Hematopoietic multipotent progenitor cell treated with erythropoietin and hydrocortisone succinate and interleukin-3 and kit ligand, for 17 days (in vitro differentiated cells): ENCODE measurements at regions not wholly inside any gene's neighbourhood (a gene's known extent, or its start where the extent isn't known, plus 50 kb on each side); places are given as distances from the start of the nearest gene placed in this dataset.
"Not testable (repeated sequence)": the region's sequence is repeated elsewhere in the genome, so short reads cannot be mapped to it uniquely, and the experiment has no call there.

Experiments used
- DNase-seq: peaks from one replicate; pipeline ENCODE4 v3.0.0-alpha.2; 2015; ENCODE audit warnings: low spot score

DNA sequence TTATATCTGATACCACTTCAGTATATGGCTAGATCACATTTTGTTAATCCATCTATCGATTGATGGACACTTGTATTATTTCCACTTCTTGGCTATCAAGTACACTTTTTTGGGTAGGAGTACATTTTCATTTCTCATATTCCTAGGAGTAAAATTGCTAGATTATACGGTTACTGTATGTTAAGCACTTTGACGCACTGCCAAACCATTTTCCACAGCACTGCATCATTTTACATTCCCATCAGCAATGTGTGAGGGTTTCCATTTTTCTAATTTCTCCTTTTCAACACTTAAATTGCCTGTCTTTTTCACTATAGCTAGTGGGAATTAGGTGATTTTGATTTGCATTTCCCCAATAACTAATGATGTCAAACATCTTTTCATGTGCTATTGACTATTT is 179.3 kb upstream of the B3GAT1 start:
- DNase-seq = no peak

DNA sequence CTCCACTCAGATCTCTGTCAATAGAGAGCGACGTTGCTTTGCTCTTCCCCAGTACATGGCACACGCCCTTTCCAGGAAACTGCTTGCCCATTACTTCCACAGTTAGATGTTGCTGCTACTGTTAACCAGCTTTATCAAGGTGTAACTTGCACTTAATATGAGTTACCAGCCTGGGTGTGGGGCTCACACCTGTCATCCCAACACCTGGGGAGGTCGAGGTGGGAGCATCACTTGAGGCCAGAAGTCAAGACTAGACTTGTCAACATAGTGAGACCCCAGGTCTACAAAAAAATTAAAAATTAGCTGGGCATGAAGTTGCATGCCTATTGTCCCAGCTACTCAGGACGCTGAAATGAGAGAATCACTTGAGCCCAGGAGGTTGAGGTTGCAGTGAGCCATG is 177.1 kb upstream of the B3GAT1 start:
- no peak for DNase-seq

DNA sequence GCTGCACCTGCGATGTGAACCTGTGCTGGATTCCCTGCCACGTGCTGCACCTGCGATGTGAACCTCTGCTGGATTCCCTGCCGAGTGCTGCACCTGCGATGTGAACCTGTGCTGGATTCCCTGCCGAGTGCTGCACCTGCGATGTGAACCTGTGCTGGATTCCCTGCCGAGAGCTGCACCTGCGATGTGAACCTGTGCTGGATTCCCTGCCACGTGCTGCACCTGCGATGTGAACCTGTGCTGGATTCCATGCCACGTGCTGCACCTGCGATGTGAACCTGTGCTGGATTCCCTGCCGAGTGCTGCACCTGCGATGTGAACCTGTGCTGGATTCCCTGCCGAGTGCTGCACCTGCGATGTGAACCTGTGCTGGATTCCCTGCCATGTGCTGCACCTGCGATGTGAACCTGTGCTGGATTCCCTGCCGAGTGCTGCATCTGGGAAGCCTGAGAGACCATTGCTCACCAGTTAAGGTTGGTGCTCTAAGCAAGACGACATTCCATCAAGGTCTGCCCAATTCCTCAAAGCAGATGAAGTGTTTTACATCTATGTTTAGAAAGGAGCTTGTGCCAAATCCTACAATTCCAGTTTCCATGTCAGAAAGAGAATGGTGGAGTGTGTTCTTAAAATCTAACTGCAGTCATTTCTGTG is 176.5 kb upstream of the B3GAT1 start:
- DNase-seq = not testable (repeated sequence)

DNA sequence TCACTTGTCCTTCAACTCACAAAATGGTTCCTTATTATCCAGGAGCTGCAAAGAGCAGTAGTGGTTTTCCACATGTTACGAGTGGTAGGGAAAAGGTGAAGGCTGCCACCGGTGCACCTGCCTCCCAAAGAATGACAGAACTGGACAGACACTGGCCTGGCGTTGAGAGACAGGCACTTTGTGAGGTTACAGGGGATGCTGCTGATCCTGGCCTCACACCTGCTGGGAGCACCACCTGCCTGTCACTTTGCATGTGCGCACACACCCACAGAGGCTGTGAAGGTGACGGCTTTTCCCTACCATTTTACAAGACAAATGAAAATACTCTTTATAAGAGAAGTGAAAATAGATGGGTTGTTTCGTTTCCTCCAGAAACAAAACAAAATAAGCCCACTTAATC is 175.3 kb upstream of the B3GAT1 start:
- no peak for DNase-seq

DNA sequence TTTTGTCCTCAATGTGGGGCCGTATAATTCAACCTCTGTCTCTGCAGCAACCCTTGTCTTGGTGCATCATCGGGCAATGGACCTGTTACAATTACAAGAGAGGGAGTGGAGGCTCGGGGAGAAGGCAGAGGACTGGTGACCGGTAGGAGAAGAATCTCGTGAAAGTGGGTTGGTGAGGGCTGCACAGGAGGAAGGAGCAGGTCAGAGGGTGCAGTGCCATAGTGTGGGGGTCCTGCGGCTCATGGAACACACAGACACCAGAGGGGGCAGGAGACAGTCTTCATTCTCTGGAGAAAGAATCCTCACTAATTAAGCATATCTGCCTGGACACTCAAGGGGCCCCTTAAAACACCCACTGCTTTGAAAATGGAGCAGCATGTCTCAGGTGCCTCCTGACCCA is 174.7 kb upstream of the B3GAT1 start:
- DNase-seq = no peak

DNA sequence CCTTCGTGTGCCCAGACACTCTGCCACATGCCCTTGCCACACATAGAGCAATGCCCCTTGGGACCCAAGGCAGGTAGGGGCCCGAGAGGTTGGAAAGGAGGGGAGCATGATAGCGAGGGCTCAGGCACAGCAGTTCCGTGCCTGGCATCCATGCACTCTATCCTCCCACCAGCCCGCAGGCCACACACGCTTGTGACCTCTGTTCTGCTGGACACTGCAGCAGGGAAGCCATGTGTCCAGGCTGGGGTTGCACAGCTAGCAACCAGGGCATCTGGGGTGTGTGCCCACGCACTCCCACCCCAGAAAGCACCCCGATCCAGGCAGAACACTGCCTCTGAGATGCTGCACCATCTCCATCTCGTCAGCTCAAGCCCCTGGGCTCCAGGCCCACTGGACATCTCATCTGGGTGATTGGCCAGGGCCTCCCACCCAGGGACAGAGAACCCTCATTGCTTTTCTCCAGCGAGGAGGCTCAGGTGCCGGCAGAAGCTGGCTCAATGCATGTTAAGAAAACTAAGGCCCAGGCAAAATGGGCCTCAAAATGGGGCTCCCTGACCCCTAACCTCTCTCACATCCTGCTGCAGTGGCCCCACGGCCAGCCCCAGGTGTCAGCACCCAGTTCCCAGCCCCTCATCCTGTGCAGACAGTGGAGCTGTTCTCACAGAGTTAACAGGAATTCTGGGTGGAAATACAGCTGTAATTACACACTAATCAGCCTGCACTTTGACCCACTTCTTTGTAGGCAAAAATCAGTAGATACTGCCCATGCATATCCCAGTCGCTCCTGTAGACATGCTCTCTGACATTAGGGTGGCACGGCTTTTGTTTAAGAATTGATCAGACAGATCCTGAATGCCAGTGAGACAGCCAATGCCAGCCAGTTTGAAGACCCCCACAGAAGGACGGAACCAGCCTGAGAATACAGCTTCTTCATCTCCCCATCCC is 173.9 kb upstream of the B3GAT1 start:
- no peak for DNase-seq

DNA sequence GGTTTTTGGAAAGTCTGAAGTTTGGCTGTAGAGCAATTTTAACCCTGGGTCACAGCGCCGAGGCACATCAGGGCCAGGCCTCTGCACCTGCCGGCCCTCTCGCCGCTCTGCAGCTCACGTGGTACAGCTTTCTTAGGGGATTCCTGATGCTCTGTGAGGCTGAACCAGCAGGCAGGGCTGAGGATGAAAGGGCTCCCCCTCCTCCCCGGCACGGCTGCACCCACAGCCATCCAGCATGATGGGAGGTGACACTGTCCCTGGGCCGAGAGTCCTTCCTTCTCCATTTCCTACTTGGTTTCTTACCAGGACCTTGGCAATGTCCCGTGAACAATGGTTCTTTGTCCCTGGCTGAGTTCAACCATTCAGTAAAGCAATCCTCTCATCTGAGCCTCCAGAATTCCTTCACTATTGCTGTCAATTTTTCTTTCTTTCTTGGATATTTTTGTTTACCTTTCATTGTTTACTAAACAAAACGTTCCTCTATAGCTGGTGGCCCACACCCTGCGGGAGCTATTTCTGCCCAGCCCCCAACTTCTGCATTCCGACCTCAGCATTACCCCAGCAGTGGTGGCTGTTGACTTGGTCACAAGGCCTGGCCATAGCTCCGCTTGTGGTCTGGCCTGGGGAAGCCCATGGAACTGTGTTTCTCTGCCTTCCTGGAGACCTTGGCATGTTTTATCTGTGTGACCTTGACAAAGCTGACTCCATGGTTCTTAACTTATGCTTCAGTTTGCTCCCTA is 172.8 kb upstream of the B3GAT1 start:
- no peak for DNase-seq

DNA sequence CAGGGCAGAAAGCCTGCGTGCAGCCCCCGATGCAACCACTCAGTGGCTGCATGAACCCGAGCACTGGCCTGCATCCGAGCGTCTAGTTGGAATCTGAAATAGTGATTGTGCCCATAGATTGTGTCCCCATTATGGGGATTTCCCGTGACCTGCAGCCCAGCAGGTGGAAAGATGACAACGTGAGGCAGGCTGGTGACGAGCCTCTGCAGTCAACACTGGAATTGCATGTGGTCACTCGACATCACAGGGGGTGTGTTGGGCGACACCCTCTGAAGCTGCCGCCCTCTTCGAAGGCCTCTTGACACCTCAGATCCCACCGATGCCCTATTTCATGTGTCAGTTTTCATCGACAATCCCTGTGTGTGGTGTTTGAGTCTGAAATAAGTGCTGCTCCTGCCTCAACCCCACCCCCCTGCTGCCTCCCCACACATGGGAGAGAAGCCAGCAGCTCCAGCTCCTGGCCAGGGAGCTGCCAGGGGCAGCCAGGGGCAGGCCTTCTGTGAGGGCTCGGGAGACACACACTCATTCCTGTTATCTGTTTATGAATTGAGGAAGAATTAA is 172.0 kb upstream of the B3GAT1 start:
- DNase-seq = no peak

DNA sequence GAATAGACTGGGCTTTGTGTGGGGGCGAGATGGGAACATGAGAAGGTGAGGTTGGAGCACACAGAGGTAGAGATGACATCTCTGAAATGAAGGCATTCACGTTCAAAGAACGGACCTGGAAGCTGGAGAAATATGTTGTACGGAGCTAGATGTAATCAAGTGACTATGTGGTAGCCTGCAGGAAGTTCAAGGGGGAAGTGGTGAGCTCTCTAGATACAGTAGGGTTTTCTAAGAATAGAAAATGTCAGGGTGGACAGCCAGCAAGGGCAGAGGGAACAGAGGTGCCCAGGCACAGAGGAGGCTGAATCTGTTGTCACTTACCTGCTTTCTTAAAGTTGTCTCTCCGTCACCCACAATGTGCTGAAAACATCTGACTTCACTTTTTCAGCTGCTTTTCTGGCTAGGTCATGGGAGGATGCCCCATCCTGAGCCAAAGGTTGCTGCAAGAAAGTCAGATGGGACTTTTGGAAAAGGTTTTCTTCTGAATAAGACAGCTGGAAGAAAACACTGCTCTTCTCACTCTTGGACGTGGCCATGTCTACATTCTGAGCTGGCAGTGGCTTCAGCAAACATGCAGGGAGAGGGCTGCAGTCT is 171.5 kb upstream of the B3GAT1 start:
- DNase-seq = no peak

DNA sequence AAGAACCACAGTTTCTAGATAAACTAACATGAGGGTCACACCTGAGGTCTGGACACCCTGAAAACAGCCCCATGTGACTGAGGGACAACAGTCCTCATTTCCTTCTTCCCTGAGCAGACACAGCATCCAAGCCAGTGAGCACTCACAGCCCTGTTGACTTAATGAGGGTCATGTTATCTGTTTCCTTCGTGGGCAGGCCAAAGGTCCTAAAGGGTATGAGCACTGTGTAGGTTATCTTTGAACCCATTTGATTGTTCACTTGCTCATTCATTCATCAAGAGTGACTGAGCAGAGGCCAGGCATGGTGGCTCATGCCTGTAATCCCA is 170.7 kb upstream of the B3GAT1 start:
- no peak for DNase-seq

DNA sequence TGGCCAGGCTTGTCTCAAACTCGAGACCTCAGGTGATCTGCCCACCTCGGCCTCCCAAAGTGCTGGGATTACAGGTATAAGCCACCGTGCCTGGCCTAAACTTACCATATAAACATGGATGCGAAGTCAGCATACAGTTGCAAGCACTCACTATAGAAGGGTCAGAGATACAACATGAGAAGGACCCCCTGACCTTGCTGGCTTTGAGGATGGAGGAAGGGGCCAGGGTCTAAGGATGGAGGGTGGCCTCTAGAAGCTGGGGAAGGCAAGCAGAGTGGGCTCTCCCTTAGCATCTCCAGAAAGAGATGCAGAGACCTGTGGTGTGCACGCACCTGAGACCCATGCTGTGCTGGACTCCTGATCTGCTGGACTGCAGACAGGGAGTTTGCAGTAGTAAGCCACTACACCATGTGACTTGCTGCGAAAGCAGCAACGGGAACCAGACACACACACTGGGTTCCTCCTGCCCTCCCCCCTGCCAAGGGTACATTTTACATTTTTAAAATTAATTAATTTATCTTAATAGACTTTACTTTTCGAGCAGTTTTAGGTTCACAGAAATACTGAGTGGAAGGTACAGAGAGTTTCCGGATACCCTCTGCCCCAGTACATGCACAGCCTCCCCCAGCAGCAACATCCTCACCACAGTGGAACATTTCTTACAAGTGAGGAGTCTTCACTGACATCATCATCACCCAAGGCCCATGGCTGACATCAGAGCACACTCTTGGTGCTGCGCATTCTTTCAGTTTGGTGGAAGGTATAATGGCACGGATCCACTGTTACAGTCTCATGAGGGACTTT is 170.1 kb upstream of the B3GAT1 start:
- no peak for DNase-seq

DNA sequence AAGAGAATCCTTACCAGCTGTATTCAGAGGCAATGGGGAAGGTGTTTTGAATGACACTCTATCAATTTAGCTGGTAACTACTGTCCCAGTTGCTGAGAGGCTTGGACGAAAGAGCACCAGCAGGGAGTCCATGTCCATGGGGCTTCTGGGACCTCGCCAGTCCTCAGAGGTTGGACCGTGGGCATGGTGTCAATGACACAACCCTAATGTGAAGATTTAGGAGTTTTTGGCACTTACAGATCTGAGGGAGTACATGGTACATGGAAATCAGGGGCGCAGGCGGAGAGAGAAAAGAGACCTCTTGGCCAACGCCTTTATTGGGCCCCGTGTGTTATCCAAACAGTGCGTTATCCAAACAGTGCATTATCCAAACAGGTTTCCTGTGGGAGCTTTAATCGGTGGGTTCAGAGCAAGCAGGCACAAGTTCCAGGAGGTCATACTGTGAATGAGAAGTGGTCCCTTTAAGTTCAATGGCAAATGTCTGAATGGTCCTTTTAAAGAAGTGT is 169.1 kb upstream of the B3GAT1 start:
- DNase-seq = no peak

DNA sequence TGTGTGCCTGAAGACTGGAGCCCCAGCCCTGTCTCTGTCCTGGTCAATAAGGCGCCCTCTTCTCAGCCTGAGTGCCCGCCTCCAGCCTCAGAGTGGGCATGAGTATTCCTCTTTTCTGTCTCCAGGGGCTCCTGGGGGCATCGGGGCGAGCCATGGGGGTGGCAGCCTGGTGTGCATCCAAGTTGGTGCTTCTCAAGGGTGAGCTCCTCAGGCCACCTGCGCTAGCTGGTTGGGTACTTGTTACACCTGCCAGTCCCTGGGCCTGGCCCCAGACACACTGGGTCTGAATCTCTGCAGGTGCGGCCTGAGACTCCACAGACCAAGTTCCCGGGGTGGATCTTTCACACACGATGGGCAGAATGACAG is 168.6 kb upstream of the B3GAT1 start:
- no peak for DNase-seq

DNA sequence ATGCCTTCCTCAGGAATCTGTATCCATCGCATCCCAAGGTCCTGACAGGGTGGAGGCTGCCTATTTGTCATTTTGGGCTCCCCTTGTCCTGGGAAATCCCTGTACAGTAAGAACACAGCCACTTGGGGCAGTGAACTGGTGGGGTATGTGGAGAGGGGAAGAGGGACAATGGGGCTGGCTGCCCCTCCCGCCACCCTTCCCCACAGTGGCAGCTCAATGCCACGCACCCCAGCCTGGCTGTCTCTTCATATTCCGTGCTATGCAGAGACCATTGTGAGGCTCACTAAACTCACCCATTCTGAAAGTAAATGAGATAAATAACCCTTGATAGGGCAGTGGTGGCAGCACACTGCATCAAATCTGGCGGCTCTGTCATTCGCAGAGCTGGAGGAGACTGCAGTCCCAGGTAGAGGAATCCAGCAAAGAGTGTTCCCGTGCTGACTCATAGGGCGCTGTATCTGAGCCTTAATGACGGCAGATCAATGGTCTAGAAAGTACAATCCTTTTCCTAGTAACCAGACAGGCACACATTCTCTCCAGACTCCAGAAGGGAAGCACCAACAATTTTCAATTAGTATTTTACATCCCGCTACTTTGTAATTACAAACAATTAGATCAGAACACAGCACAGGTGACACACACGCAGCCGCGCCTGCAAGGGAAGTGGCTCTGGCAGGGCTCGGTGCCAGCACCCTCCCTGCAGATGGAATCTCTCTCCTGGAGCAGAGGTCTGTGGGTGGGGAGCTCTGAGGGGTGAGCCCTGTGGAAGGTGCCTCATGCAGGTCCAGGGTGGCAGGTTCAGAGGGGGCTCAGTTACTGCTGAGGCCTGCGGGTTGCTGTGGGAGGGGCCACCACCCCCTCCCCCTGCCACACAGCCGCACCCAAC is 167.9 kb upstream of the B3GAT1 start:
- no peak for DNase-seq

DNA sequence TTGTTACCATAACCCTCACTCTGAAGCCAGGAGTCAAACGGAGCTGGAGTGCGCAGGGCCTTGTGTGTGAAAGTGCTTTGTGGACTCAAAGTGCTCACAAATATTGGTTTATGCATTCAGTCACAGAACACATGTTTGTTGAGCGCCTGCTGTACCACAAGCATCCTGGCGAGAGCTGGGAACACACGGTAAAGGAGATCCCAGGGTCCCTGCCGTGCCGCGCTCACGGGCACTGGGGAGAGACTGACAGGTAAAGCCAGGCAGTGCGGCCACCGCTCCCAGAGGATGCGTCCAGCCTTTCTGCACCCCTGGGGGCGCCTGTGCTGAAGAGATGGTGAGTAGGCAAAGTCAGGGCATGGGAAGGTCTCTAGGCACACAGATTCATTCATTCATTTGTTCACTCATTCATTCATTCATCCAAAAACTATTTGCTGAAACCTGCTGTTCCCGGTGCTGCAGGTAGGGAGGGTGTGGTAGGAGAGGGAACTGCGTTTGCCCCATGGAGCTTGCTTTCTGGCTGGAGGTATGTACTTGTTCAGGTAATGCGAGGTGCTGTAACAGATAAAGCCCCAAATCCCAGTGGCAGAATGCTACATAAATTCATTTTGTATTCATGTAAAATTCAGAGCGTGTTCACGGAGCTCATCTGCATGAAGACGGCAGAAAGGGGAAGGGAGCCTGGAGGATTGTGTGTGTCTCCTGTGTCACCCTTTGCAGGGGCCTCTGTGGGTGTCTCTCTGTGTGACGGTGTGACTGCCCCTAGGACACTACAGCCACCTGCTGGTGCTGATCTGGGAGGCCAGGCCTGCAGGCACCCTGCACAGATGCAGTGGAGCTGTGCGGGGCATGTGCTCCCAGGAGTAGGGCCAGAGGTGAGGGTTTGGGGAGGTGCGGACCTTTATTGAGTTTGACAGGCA is 167.0 kb upstream of the B3GAT1 start:
- DNase-seq = no peak

DNA sequence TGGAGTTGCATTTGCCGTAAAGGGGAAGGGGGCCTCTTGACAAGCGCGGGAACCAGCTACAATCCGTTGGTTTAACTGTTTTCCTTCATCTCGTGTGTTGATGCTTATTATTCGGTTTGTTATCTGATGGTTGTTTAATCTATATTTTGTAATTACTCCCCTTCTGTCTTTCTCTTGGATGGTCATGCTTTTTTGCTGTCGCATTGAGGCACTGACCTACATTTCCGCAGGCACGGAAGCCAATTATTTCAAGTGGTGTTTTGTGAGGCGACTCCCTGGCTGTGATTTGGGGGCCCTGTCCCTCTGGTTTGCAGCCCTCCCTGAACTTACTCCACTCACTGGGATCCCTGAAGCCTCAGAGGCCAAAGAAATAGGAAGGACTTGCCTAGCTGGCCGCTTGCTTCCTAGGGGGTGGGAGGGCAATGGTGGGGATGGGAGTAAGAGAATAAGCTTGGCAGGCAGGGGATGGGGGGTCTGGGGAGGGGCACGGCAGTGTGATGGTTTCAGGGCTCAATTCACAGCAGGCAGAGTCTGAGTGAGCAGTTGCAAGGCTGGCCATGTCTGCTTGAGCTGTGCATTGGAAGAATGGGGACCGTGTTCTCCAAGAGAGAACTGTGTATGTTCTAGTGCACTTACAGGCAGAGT is 165.8 kb upstream of the B3GAT1 start:
- DNase-seq = no peak

DNA sequence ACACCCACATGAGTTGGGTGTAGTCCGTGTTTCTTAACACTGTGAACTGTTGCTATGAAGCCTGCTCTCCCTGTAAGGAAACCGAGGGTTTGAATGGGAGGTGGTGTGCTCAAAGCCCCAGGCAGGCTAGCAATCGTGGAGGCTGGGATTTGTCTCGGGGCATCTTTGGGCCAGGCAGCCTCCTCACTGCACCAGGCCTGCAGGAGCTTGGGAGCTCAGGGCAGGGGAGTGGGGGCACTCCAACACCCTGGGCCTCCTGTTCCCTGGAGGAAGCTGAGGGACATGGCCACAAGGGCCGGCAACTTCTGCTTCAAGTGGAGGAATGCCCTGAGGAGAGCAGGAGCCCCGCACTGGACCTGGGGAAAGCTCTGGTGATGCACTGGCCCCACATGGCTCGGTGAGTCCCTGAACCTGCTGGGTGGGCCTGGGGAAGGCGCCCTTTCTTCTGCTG is 164.7 kb upstream of the B3GAT1 start:
- DNase-seq = no peak

DNA sequence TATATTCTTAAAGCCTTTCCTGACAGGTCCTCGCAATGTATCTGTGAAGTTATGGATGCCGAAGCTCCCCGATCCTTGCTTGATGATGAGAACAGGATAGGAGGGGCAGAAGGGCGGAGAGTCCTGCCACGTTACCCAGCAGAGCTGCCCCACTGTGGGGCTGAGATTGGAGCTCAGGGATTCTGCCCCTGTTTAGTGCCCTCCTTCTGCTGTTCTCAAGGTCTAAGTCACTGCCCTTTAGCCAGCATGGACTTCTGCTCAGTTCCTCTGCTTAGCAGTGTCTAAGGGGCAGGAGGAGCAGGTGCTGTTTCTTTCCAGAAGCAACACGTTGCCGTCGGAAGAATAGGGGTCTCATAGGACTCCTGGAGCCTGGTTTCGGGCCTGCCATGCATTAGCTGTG is 164.2 kb upstream of the B3GAT1 start:
- DNase-seq = no peak
